SH-SY5Y (cell line): ENCODE measurements at regions not wholly inside any gene's neighbourhood (a gene's known extent, or its start where the extent isn't known, plus 50 kb on each side); places are given as distances from the start of the nearest gene placed in this dataset.

Source experiments
- GATA2 ChIP-seq: IDR thresholded peaks from 2 replicates; pipeline ENCODE4 v1.6.1; 2011; ENCODE audit warnings: mild to moderate bottlenecking, low read depth, low read length
- GATA3 ChIP-seq: IDR thresholded peaks from 2 replicates; pipeline ENCODE4 v1.6.1; 2011; ENCODE audit warnings: low read depth, mild to moderate bottlenecking, low read length, moderate library complexity

- TF ChIP-seq GATA2 = no peak
- no peak for TF ChIP-seq GATA3
Measured at GRCh38 chrX:79559290-79559689, 192.2 kb upstream of the ITM2A start.

GRCh38 chrX:79557212-79557611 is 190.1 kb upstream of the ITM2A start:
- no peak for TF ChIP-seq GATA2
- TF ChIP-seq GATA3 = no peak

GRCh38 chrX:79556800-79557199 is 189.7 kb upstream of the ITM2A start:
- TF ChIP-seq GATA2 (no peak), GATA3 (no peak)

GRCh38 chrX:79530310-79531108 is 163.4 kb upstream of the ITM2A start:
- TF ChIP-seq GATA3 = no peak
- TF ChIP-seq GATA2 = no peak

GRCh38 chrX:79524642-79525041 is 157.5 kb upstream of the ITM2A start:
- no peak for TF ChIP-seq GATA3

GRCh38 chrX:79515529-79515928 is 148.4 kb upstream of the ITM2A start:
- TF ChIP-seq GATA2 = no peak
- TF ChIP-seq GATA3 = no peak

- no peak for TF ChIP-seq GATA2
- TF ChIP-seq GATA3 = no peak
Measured at GRCh38 chrX:79511799-79512198, 144.7 kb upstream of the ITM2A start.

GRCh38 chrX:79506001-79506400 is 138.9 kb upstream of the ITM2A start:
- TF ChIP-seq GATA3 (no peak), GATA2 (no peak)

GRCh38 chrX:79482686-79483085 is 115.6 kb upstream of the ITM2A start:
- TF ChIP-seq GATA2 (no peak), GATA3 (no peak)

GRCh38 chrX:79477691-79478090 is 110.6 kb upstream of the ITM2A start:
- TF ChIP-seq GATA3 (no peak), GATA2 (no peak)

- TF ChIP-seq GATA3 (no peak), GATA2 (no peak)
Measured at GRCh38 chrX:79466636-79467035, 99.5 kb upstream of the ITM2A start.

GRCh38 chrX:79462458-79462857 is 95.3 kb upstream of the ITM2A start:
- TF ChIP-seq GATA2 (no peak), GATA3 (no peak)

GRCh38 chrX:79452881-79453280 is 85.7 kb upstream of the ITM2A start:
- TF ChIP-seq GATA3 = no peak
- no peak for TF ChIP-seq GATA2

GRCh38 chrX:79444694-79445210 is 77.6 kb upstream of the ITM2A start:
- TF ChIP-seq GATA3 (no peak), GATA2 (no peak)

- TF ChIP-seq GATA3 (no peak), GATA2 (no peak)
Measured at GRCh38 chrX:79443121-79443520, 76.0 kb upstream of the ITM2A start.
